GM18507 (cell line): ENCODE measurements at regions not wholly inside any gene's neighbourhood (a gene's known extent, or its start where the extent isn't known, plus 50 kb on each side); places are given as distances from the start of the nearest gene placed in this dataset.

Experiments used
- DNase-seq: peaks from one replicate; pipeline ENCODE4 v3.0.0; 2011; ENCODE audit warnings: low read depth; ENCODE audit not compliant: insufficient read length; ENCODE audit errors: extremely low spot score
- FAIRE-seq: peaks from 2 replicates; lab custom pipeline; 2011; peaks lifted over from hg19 to GRCh38; lab: Jason Lieb, UNC

GRCh38 chr17:63163158-63163520 lies 197.1 kb downstream of the TANC2 start:
- FAIRE-seq (no peak), DNase-seq (no peak)

DNA sequence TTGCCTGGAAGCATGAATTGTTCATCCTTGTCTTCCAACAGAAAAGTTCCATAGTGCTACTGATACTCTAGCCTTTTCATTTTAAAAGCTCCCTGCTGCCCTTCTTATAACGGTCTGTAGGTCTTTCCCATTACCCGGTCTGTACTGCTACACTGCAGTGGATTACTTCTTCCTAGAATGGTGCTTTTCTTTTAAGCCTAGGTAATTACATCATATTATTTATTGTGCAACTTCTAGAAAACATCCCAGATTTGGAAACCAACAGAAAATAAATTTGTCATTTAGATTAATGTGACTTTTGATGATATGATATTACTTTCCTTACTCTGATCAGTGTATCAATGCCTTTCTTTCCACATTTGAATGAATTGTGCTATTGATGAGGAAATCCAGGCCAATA lies 199.4 kb downstream of the TANC2 start:
- DNase-seq (no peak), FAIRE-seq (no peak)

DNA sequence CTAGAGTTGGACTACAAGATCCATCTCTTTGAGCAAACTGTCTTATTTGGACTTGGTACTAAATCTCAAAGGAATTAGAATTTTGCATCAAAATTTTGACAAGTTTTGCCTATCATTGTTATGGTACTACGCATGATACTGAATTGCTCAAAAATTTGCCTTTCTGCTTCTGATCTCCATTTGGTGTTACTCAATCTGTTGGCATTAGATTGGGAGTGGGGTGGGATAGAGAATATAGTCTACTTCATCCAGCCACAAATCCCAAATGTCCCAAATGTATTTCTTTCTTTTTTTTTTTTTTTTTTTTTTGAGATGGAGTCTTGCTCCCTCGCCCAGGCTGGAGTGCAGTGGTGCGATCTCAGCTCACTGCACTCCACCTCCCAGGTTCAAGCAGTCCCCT lies 204.8 kb downstream of the TANC2 start:
- FAIRE-seq (no peak), DNase-seq (no peak)

- FAIRE-seq, result no peak
Measured at GRCh38 chr17:63171428-63172393, 205.7 kb downstream of the TANC2 start.

GRCh38 chr17:63173450-63173849 lies 207.4 kb downstream of the TANC2 start:
- FAIRE-seq (no peak), DNase-seq (no peak)

More at GRCh38 chr17:63171428-63172393, 205.7 kb downstream of the TANC2 start:
- no peak for DNase-seq

- FAIRE-seq, result no peak
Measured at GRCh38 chr17:63173903-63174302, 207.9 kb downstream of the TANC2 start.

DNA sequence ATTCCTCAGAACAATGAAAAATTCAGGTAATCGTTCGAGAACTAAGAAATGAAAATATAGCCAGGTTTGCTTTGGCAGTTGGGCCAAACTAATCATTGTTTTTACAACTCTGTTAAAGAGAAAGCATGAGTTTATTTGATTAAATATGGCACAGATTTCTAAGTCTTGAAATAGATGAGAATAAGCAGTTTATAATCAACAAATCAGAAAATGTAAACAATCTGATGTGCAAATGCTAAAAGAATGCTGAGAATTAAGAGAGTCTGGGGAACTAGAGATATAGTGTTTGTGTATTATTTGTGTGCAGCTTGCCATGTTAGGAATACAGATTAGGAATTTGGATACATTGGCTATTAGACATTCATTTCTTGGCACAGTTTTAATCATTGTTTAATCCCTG lies 212.5 kb downstream of the TANC2 start:
- FAIRE-seq (no peak), DNase-seq (no peak)

More at GRCh38 chr17:63173903-63174302, 207.9 kb downstream of the TANC2 start:
- no peak for DNase-seq

DNA sequence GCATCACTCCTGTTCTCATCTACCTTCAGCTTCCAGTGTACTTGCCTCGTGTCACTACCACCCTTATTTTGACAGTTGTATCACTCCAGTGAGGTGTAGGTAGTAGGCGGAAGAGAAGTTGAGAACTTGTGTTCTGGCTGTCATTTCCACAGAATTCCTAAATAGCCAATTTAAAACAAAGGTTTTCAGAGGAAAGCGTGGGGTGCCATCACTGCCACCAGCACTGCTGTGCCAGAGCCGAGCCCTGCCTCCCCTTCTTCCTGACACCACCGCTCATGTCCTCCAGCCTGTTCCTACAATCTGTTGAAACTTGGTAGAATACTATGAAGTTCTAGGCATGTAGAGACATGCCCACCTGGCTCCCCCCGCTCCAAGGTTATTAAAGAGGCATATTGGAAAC lies 215.8 kb downstream of the TANC2 start:
- no peak for DNase-seq
- no peak for FAIRE-seq

- DNase-seq, result no peak
Measured at GRCh38 chr17:63185420-63185819, 219.4 kb downstream of the TANC2 start.

GRCh38 chr17:63189082-63189481 lies 223.0 kb downstream of the TANC2 start:
- no peak for FAIRE-seq
- no peak for DNase-seq

More at GRCh38 chr17:63185420-63185819, 219.4 kb downstream of the TANC2 start:
- no peak for FAIRE-seq

DNA sequence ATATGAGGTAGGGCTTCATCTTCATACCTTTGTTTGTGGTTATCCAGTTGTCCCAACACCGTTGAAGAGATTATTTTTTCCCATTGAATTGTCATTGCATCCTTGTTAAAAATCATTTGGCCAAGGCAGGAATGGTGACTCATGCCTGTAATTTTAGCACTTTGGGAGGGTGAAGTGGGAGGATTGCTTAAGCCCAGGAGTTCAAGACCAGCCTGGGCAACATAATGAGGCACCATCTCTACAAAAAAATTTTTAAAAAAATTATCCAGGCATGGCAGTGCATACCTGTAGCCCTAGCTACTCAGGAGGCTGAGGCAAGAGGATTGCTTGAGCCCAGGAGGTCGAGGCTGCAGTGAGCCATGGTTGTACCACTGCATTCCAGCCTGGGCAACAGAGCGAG lies 223.9 kb downstream of the TANC2 start:
- DNase-seq, result no peak
- no peak for FAIRE-seq

DNA sequence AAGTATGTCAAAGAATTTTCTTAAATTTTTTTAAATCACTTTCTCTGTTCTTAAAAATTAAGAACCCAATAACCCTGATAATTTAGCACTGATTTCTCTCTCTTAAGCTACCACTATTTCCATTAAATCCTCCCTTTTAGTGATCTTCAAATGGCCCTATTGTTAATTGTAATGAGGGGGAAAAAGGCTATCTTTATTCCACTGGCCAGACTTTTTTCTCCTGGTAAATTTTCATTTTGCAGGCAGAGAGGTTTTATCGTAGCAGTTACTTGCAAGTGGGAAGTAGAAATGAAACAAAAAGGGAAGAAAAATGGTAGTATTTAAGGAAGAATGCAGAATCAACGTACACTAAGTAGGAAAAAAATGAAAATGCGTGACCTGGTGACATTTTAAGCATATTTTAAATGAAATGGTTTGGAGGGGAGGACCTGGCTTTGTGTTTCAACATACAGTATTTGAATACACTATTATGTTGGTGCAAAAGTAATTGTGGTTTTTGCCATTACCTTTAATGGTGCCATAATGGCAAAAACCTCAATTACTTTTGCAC lies 224.9 kb downstream of the TANC2 start:
- DNase-seq (no peak), FAIRE-seq (no peak)

DNA sequence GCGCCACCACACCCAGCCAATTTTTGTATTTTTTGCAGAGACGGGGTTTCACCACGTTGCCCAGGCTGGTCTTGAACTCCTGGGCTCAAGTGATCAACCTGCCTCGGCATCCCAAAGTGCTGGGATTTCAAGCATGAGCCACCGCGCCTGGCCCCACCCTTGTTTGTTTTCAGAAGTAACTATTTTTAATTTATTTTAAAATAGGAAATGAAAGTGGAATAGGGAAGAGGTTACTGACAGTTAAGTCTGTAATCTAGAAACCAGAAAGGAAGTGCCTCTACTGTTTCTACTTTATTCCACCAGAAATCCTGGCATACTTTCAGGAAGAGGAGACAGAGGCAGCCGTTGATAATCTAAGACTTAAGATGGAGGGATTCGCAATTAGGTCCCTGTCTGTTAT lies 225.6 kb downstream of the TANC2 start:
- FAIRE-seq (no peak), DNase-seq (no peak)

DNA sequence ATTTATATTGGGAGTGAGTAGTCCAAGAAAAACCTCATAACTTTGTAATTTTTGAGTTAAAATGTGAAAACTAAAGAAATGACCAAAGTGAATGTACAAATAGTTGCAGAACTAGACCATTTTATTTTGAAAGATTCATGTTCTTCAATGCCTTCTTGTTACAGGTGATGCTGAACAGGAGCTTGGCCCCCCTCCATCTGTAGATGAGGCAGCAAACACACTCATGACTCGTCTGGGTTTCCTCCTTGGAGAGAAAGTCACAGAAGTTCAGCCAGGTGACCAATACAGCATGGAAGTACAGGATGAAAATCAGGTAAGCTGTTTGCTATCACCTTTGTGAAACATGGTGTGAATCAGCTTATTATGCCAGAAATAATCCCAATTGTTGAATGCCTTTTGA lies 227.8 kb downstream of the TANC2 start:
- FAIRE-seq (no peak), DNase-seq (no peak)

DNA sequence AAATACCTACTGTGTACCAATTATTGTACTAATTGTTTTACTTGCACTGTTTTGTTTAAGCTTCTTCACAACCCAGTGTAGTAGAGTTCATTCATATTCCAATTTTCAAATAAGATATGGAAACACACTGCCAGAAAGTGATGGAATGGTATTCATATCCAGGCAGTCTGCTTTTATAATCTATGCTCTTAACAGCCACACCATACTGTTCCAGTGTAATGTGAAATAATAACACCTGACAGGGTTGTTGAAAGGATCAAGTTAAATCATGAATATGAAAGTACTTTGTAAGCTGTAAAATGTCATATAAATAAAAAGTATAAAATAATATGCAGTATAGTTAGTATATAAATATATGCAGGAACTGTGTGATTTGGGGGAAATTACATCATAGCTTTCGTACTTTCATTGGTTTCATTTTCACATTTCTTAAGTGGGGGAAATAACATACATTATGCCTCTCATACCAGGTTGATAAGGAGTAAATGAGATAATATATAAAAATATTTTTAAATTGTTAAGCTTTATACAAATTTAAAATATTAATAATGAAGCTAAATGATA lies 230.8 kb downstream of the TANC2 start:
- no peak for FAIRE-seq
- no peak for DNase-seq

DNA sequence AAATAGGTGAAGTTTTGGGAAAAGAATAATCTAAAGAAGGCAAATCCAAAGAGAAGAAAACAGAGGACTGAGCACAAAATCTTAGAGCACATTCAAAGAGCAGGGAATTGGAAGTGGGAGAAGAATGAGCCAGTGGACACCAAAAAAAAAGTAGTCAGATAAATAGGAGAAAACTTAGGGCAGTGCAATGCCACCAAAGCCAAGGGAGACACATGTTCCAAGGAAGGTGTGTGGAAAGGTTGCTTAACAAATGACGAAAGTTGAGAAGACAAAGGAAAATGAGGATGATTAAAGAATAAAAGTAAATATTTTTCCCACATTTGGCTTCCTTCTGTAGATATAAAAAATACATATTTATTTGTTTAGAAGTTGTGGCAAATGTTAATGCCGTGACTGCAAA lies 237.6 kb downstream of the TANC2 start:
- DNase-seq (no peak), FAIRE-seq (no peak)

DNA sequence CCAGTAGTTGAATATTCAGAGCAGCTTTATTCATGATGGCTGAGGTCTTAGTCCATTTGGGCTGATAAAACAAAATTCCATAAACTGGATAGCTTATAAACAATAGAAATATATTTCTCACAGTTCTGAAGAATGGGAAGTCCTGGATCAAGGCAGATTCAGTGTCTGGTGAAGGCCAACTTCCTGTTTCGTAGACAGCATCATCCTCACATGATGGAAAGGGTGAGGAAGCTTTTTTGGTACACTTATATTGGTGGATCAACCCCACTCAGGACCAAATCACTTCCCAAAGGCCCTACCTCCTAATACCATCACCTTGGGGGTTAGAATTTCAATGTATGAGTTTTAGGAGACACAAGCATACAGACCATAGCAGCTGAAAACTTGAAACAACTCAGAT lies 224.2 kb downstream of the CYB561 start:
- DNase-seq, result no peak
- no peak for FAIRE-seq

DNA sequence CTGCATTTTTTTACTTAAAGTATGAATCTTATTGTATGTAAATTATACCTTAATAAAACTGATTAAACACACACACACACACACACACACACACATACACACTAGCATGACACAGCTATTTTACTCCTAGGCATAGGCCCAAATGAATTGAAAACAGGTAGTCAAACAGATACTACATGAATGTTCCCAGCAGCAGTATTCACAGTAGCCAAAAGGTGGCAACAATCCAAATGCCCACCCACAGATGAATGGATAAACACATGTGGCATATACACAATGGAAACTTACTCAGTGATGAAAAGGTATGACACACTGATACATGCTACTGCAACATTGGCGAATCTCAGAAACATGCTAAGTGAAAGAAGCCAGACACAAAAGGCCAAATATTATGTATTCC lies 223.5 kb downstream of the CYB561 start:
- FAIRE-seq (no peak), DNase-seq (no peak)

DNA sequence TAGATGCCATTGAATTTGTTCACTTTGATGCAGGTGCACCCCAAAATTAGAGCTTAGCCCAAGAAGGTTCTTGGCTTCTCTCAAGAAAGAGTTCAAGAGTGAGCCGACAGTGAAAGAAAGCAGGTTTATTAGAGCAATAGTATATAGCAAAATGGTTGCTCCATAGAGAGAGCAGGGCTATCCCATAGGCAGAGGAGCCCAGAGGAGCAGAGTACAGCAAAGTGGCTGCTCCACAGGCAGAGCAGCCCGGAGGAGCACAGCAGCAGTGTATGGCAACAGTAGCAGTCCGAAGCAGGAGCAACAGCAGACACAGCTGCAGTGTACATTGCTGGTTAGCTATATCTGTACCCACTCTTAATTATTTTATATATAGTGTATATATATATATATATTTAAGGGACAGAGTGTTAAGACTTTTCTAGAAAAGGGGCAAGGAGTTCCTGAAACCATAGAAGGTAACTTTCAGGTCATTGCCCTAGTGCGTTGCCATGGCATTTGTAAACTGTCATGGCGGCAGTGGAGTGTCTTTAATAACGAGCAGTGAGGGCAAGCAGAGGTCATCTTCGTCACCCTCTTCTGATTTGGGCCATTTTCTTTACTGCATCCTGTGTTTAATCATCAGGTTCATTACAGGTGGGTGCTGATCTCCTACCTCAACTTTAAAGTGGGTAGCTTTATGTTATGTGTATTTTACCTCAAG lies 222.7 kb downstream of the CYB561 start:
- no peak for DNase-seq
- FAIRE-seq, result no peak

DNA sequence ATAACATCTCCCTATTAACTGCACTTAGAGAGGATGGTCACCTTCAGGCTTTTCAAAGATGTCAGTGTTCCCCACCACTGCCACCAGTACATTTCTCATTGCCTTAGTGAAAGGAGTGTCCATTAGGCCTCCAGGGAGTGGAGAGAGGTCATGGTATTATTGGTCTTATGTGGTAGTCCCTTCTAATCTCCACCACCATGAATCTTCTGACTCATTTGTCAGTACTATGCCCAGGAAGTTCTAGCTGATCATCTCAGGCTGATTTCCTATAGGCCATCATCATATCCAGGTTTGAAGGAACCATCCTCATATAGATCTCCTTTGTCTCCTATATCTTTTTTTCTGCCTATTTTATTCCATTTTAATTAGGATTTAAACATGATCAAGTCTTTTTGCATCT lies 221.5 kb downstream of the CYB561 start:
- FAIRE-seq, result no peak
- DNase-seq, result no peak
